RWPE1 (cell line): ENCODE measurements at regions not wholly inside any gene's neighbourhood (a gene's known extent, or its start where the extent isn't known, plus 50 kb on each side); places are given as distances from the start of the nearest gene placed in this dataset.
"Not testable (repeated sequence)": the region's sequence is repeated elsewhere in the genome, so short reads cannot be mapped to it uniquely, and the experiment has no call there.

Source experiments
- CTCF ChIA-PET: fragments of 350-600 bp; sonication (Branson Sonifier 250); formaldehyde crosslinking; extraction: SDS; loops from one replicate; lab custom pipeline; 2021; lab: Yijun Ruan, JAX
- POLR2A ChIA-PET: fragments of 400-600 bp; formaldehyde crosslinking; extraction: SDS; loops from one replicate; lab custom pipeline; 2020; ENCODE audit warnings: antibody characterized with exemption; ENCODE audit not compliant: low non-redundant PET; lab: Yijun Ruan, JAX
- DNase-seq: peaks from one replicate; pipeline ENCODE4 v3.0.0; 2012; ENCODE audit warnings: low spot score
- H3K27ac ChIP-seq: fragments of 450-650 bp; 2 replicates; pipeline ENCODE4 v1.5.1; 2017
- CTCF ChIP-seq: fragments of 450-650 bp; conservative IDR thresholded peaks from 2 replicates; pipeline ENCODE4 v1.5.1; 2017; ENCODE audit warnings: low read depth, mild to moderate bottlenecking

GRCh38 chr3:64796607-64797399, 109.0 kb upstream of the ADAMTS9 start:
- CTCF ChIA-PET: no interaction called here
- DNase-seq: no peak

GRCh38 chr3:64792445-64792844, 104.6 kb upstream of the ADAMTS9 start:
- POLR2A ChIA-PET: no interaction called here
- DNase-seq: no peak
- no peak for TF ChIP-seq CTCF
- CTCF ChIA-PET: interaction anchor here (0.7 kb wide), 1 partner anchor 1606 kb away, joined by 3 read pairs; no protein-coding TSS in a partner anchor
- no peak overlapping the region for H3K27ac ChIP-seq

More at GRCh38 chr3:64796607-64797399, 109.0 kb upstream of the ADAMTS9 start:
- no peak overlapping the region for H3K27ac ChIP-seq
- no peak for TF ChIP-seq CTCF
- POLR2A ChIA-PET: no interaction called here

GRCh38 chr3:64789111-64789510, 101.3 kb upstream of the ADAMTS9 start:
- TF ChIP-seq CTCF: no peak
- H3K27ac ChIP-seq: no peak overlapping the region
- CTCF ChIA-PET: no interaction called here
- DNase-seq: no peak
- POLR2A ChIA-PET: no interaction called here

GRCh38 chr3:64783200-64783599, 95.4 kb upstream of the ADAMTS9 start:
- POLR2A ChIA-PET: no interaction called here
- CTCF ChIA-PET: no interaction called here

GRCh38 chr3:64780923-64781322, 93.1 kb upstream of the ADAMTS9 start:
- DNase-seq, POLR2A ChIA-PET: not testable (repeated sequence)

More at GRCh38 chr3:64783200-64783599, 95.4 kb upstream of the ADAMTS9 start:
- no peak overlapping the region for H3K27ac ChIP-seq
- TF ChIP-seq CTCF: no peak
- no peak for DNase-seq

GRCh38 chr3:64773137-64773536, 85.3 kb upstream of the ADAMTS9 start:
- CTCF ChIA-PET: no interaction called here
- no peak for DNase-seq
- no peak overlapping the region for H3K27ac ChIP-seq
- POLR2A ChIA-PET: no interaction called here
- TF ChIP-seq CTCF: no peak

More at GRCh38 chr3:64780923-64781322, 93.1 kb upstream of the ADAMTS9 start:
- H3K27ac ChIP-seq, CTCF ChIA-PET: not testable (repeated sequence)

- DNase-seq: no peak
- H3K27ac ChIP-seq: no peak overlapping the region
- CTCF ChIA-PET: no interaction called here
- no peak for TF ChIP-seq CTCF
- POLR2A ChIA-PET: no interaction called here
Observed at GRCh38 chr3:64766440-64766839, 78.6 kb upstream of the ADAMTS9 start.
